ENCODE measurements at regions not wholly inside any gene's neighbourhood (a gene's known extent, or its start where the extent isn't known, plus 50 kb on each side); places are given as distances from the start of the nearest gene placed in this dataset.

GRCh38 chr5:165163861-165164260 lies 1658.4 kb downstream of the MAT2B start:
- Histone ChIP-seq H3K4me2 (ENCODE audit: low read length) (no peak overlapping the region), H3K4me3 (ENCODE audit: low read length) (no peak overlapping the region), H3K9me3 (ENCODE audit: low read length) (no peaks in the 10 kb centered on the region), H4K20me1 (ENCODE audit: insufficient read depth) (no peaks in the 10 kb centered on the region), H3F3A (ENCODE audit: insufficient read depth, low read length, poor library complexity, severe bottlenecking) (no peaks in the 10 kb centered on the region), H3K79me2 (replicated peaks; ENCODE audit: insufficient read depth, low read length) (no peaks in the 10 kb centered on the region), H3K9me2 (ENCODE audit: insufficient read depth, low read length) (no peaks in the 10 kb centered on the region), H3K27ac (ENCODE audit: low read length) (no peak overlapping the region), H3K9ac (ENCODE audit: low read length) (no peak overlapping the region), H3K36me3 (ENCODE audit: insufficient read depth, low read length) (no peaks in the 10 kb centered on the region), H2AFZ (ENCODE audit: low read depth, low read length) (no peak overlapping the region), H3K27me3 (ENCODE audit: insufficient read depth, low read depth, low read length) (no peaks in the 10 kb centered on the region)
- TF ChIP-seq EZH2 (IDR thresholded peaks at IDR 0.05; ENCODE audit: borderline replicate concordance, insufficient read depth, low read length, poor library complexity, severe bottlenecking) (no peak), MXI1 (conservative IDR thresholded peaks at IDR 0.05; ENCODE audit: poor library complexity, severe bottlenecking) (no peak), SMC3 (conservative IDR thresholded peaks at IDR 0.05; ENCODE audit: poor library complexity) (no peak), EP300 (conservative IDR thresholded peaks at IDR 0.05; ENCODE audit: poor library complexity, severe bottlenecking) (no peak), RAD21 (conservative IDR thresholded peaks at IDR 0.05) (no peak), TAF1 (IDR thresholded peaks at IDR 0.05; ENCODE audit: low read depth) (no peak), POLR2AphosphoS5 (IDR thresholded peaks at IDR 0.05) (no peak)
- TF ChIP-seq, protein P1, sequence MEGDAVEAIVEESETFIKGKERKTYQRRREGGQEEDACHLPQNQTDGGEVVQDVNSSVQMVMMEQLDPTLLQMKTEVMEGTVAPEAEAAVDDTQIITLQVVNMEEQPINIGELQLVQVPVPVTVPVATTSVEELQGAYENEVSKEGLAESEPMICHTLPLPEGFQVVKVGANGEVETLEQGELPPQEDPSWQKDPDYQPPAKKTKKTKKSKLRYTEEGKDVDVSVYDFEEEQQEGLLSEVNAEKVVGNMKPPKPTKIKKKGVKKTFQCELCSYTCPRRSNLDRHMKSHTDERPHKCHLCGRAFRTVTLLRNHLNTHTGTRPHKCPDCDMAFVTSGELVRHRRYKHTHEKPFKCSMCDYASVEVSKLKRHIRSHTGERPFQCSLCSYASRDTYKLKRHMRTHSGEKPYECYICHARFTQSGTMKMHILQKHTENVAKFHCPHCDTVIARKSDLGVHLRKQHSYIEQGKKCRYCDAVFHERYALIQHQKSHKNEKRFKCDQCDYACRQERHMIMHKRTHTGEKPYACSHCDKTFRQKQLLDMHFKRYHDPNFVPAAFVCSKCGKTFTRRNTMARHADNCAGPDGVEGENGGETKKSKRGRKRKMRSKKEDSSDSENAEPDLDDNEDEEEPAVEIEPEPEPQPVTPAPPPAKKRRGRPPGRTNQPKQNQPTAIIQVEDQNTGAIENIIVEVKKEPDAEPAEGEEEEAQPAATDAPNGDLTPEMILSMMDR (IDR thresholded peaks at IDR 0.05; ENCODE audit: poor library complexity, severe bottlenecking) = no peak
- TF ChIP-seq, protein P2, sequence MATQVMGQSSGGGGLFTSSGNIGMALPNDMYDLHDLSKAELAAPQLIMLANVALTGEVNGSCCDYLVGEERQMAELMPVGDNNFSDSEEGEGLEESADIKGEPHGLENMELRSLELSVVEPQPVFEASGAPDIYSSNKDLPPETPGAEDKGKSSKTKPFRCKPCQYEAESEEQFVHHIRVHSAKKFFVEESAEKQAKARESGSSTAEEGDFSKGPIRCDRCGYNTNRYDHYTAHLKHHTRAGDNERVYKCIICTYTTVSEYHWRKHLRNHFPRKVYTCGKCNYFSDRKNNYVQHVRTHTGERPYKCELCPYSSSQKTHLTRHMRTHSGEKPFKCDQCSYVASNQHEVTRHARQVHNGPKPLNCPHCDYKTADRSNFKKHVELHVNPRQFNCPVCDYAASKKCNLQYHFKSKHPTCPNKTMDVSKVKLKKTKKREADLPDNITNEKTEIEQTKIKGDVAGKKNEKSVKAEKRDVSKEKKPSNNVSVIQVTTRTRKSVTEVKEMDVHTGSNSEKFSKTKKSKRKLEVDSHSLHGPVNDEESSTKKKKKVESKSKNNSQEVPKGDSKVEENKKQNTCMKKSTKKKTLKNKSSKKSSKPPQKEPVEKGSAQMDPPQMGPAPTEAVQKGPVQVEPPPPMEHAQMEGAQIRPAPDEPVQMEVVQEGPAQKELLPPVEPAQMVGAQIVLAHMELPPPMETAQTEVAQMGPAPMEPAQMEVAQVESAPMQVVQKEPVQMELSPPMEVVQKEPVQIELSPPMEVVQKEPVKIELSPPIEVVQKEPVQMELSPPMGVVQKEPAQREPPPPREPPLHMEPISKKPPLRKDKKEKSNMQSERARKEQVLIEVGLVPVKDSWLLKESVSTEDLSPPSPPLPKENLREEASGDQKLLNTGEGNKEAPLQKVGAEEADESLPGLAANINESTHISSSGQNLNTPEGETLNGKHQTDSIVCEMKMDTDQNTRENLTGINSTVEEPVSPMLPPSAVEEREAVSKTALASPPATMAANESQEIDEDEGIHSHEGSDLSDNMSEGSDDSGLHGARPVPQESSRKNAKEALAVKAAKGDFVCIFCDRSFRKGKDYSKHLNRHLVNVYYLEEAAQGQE (IDR thresholded peaks at IDR 0.05; ENCODE audit: borderline replicate concordance) = no peak

GRCh38 chr5:165173651-165174050 lies 1668.2 kb downstream of the MAT2B start:
- no peaks in the 10 kb centered on the region for H3K27me3 ChIP-seq (ENCODE audit: insufficient read depth, low read depth, low read length)
- H3K27ac ChIP-seq (ENCODE audit: low read length) = no peak overlapping the region
- H3K79me2 ChIP-seq (replicated peaks; ENCODE audit: insufficient read depth, low read length) = no peaks in the 10 kb centered on the region
- no peaks in the 10 kb centered on the region for H3K36me3 ChIP-seq (ENCODE audit: insufficient read depth, low read length)
- H3F3A ChIP-seq (ENCODE audit: insufficient read depth, low read length, poor library complexity, severe bottlenecking) = no peaks in the 10 kb centered on the region
- TF ChIP-seq MXI1 (conservative IDR thresholded peaks at IDR 0.05; ENCODE audit: poor library complexity, severe bottlenecking) = no peak
- TF ChIP-seq SMC3 (conservative IDR thresholded peaks at IDR 0.05; ENCODE audit: poor library complexity) = no peak
- TF ChIP-seq, protein P2 (IDR thresholded peaks at IDR 0.05; ENCODE audit: borderline replicate concordance) = no peak
- no peak for TF ChIP-seq RAD21 (conservative IDR thresholded peaks at IDR 0.05)
- TF ChIP-seq, protein P1 (IDR thresholded peaks at IDR 0.05; ENCODE audit: poor library complexity, severe bottlenecking) = no peak
- TF ChIP-seq TAF1 (IDR thresholded peaks at IDR 0.05; ENCODE audit: low read depth) = no peak
- no peak for TF ChIP-seq POLR2AphosphoS5 (IDR thresholded peaks at IDR 0.05)
- TF ChIP-seq EZH2 (IDR thresholded peaks at IDR 0.05; ENCODE audit: borderline replicate concordance, insufficient read depth, low read length, poor library complexity, severe bottlenecking) = no peak
- TF ChIP-seq EP300 (conservative IDR thresholded peaks at IDR 0.05; ENCODE audit: poor library complexity, severe bottlenecking) = no peak
- H3K9ac ChIP-seq (ENCODE audit: low read length) = no peak overlapping the region
- no peaks in the 10 kb centered on the region for H3K9me2 ChIP-seq (ENCODE audit: insufficient read depth, low read length)
- H3K4me2 ChIP-seq (ENCODE audit: low read length) = no peak overlapping the region
- H2AFZ ChIP-seq (ENCODE audit: low read depth, low read length) = no peak overlapping the region
- no peaks in the 10 kb centered on the region for H3K9me3 ChIP-seq (ENCODE audit: low read length)
- H3K4me3 ChIP-seq (ENCODE audit: low read length) = no peak overlapping the region
- H4K20me1 ChIP-seq (ENCODE audit: insufficient read depth) = no peaks in the 10 kb centered on the region
